Globus pallidus (tissue), 1 donor: ENCODE measurements at regions not wholly inside any gene's neighbourhood (a gene's known extent, or its start where the extent isn't known, plus 50 kb on each side); places are given as distances from the start of the nearest gene placed in this dataset.

Experiments used
- DNase-seq: peaks from one replicate; pipeline ENCODE4 v3.0.0-alpha.2; 2015; ENCODE audit warnings: low spot score

- no peak for DNase-seq
These were observed 265.4 kb downstream of the FOXD2 start for GRCh38 chr1:47703156-47703825.

GRCh38 chr1:47703981-47704596 is 266.2 kb downstream of the FOXD2 start:
- DNase-seq: no peak

- DNase-seq: no peak
These were observed 267.8 kb downstream of the FOXD2 start for GRCh38 chr1:47705517-47706130.

- DNase-seq: no peak
These were observed 269.7 kb downstream of the FOXD2 start for GRCh38 chr1:47707503-47707902.

GRCh38 chr1:47708019-47708535 is 270.2 kb downstream of the FOXD2 start:
- no peak for DNase-seq

- DNase-seq: no peak
These were observed 270.8 kb downstream of the FOXD2 start for GRCh38 chr1:47708658-47709018.

GRCh38 chr1:47709019-47709871 is 271.4 kb downstream of the FOXD2 start:
- peak; percentile 20 for DNase-seq

GRCh38 chr1:47709872-47710231 is 272.0 kb downstream of the FOXD2 start:
- no peak for DNase-seq

- DNase-seq: peak; percentile 24
These were observed 272.7 kb downstream of the FOXD2 start for GRCh38 chr1:47710329-47711071.
